ENCODE measurements at regions not wholly inside any gene's neighbourhood (a gene's known extent, or its start where the extent isn't known, plus 50 kb on each side); places are given as distances from the start of the nearest gene placed in this dataset.
"Not testable (repeated sequence)": the region's sequence is repeated elsewhere in the genome, so short reads cannot be mapped to it uniquely, and the experiment has no call there.

- DNase-seq, result no peak
Observed at GRCh38 chr1:194358208-194358581, 1171.8 kb upstream of the B3GALT2 start.

DNA sequence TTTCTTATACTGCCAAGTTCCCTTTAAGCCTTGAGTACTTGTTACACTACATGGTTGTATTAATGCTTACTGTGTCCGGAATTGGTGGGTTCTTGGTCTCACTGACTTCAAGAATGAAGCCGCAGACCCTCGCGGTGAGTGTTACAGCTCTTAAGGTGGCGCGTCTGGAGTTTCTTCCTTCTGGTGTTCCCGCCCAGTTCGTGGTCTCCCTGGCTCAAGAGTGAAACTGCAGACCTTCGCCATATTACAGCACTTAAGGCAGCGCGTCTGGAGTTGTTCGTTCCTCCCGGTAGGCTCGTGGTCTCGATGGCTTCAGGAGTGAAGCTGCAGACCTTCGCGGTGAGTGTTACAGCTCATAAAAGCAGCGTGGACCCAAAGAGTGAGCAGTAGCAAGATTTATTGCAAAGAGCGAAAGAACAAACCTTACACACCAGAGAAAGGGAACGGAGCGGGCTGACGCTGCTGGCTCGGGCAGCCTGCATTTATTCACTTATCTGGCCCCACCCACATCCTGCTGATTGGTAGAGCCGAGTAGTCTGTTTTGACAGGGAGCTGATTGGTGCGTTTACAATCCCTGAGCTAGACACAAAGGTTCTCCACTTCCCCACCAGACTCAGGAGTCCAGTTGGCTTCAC is 1171.3 kb upstream of the B3GALT2 start:
- DNase-seq, result not testable (repeated sequence)

DNA sequence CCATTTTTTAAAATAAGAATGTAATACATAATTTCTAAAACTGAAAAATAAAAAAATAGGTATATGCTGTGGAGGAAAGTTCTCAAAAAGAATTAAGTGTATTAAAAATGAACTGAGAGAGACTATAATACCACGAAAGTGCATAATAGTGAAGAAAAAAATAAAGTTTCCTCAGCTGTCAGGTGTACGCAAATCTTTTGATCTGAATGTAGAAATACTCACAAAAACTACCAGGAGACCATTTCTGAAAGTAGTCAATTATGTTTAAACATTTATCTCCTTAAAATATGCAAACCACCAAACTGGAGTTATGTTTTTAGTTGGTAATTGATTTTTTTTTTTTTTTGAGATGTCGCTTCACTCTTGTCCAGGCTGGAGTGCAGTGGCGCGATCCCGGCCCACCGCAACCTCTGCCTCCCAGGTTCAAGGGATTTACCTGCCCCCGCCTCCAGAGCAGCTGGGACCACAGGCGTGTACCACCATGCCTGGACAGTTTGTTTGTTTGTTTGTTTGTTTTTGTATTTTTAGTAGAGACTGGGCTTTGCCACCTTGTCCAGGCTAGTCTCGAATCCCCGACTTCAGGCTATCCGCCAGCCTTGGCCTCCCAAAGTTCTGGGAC is 1169.2 kb upstream of the B3GALT2 start:
- no peak for DNase-seq

DNA sequence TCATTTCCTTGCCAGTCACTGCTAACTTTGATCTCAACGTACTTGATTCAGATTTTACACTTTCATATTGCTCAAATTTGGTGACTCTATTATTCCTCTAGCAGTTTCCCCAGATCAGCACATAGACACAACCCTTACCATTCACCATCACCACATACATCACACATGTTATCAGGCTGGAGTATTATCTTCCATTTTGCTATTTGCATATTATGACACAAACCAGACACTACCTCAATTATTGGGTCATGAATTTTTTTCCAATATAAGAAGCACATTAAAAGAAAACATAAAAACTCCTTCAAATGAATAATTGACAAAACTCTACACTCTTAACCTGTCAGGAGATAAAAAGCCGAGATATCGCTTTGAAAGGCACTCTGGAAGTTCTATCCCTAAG is 1166.7 kb upstream of the B3GALT2 start:
- no peak for DNase-seq

GRCh38 chr1:194347200-194347599 is 1160.8 kb upstream of the B3GALT2 start:
- no peak for DNase-seq

GRCh38 chr1:194342484-194343262 is 1156.3 kb upstream of the B3GALT2 start:
- no peak for DNase-seq

DNA sequence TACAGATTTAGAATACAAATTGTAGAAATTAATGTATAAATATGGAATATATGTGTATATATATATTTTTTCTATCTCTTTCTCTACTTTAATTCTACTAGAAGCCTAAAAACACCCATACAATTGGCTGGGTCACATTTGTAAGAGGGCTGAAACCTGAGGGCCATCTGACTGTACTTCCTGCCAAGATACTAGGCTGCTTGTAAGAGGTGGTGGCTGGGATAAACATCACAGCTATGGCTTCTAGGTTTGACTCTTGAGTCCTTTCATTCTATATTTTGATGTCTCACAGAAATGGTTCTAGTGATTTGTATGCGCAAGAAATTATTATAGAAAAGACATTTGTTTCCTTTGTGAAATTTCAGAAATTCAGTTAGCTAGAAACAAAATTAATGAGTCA is 1155.2 kb upstream of the B3GALT2 start:
- DNase-seq, result no peak

DNA sequence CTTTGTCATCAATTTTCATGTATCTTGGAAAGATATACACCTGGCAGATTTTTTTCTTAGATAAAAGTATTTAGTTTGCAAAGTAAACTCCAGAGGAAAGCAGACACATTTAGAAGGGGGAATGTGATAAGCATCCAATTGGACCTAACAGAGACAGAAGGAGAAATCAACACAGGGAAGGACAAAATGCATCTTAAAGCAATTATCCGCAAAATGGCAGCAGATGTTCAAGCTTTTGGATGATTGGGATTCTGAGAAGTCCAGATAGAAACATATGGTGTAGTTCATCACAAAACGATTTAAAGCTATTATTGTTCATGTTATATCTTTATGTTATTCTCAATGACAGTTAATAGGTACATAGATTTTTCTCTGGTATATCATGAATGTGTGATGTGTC is 1153.1 kb upstream of the B3GALT2 start:
- no peak for DNase-seq

- DNase-seq, result no peak
Observed at GRCh38 chr1:194338241-194338948, 1152.0 kb upstream of the B3GALT2 start.

DNA sequence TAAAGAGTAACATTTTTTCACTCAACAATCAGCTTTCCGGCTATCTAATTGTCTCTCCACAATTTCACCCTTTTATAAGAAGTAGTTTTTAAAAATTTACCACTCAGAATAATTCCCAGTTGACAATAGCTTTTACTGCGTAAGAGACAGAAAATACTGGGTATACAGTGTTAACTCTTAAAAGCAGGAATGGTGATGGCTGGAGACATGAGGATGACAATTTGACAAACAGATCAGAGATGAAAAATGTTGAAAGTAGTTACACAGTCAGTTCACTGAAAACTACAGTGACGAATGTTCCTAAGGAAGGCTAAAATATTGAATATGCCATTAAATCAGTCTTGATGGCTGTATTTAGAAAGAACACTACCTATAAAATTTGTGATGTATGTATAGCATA is 1146.8 kb upstream of the B3GALT2 start:
- no peak for DNase-seq

GRCh38 chr1:194331758-194332157 is 1145.3 kb upstream of the B3GALT2 start:
- no peak for DNase-seq

- no peak for DNase-seq
Observed at GRCh38 chr1:194322751-194323150, 1136.3 kb upstream of the B3GALT2 start.

DNA sequence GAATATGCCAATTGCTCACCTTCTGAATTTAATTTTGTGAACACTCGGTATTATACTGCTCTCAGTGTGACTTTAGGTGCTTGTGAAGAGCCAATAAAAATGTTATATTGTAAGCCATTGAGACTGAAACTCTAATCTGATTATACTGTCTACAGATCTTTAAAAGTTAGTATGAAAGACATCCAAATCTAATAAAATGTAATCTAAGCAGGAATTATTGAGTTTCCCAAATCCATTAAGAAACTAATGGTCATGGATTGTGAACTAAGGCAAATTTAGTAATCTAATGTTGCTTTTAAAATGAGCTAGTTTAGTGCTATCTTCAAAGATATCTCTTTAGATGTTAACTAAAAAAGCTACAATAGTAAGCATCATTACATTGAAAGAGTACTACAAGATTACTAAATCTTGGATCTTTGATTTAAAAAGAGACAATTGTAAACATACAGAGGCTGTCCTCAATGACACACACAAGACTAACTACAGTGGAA is 1132.4 kb upstream of the B3GALT2 start:
- DNase-seq, result no peak

DNA sequence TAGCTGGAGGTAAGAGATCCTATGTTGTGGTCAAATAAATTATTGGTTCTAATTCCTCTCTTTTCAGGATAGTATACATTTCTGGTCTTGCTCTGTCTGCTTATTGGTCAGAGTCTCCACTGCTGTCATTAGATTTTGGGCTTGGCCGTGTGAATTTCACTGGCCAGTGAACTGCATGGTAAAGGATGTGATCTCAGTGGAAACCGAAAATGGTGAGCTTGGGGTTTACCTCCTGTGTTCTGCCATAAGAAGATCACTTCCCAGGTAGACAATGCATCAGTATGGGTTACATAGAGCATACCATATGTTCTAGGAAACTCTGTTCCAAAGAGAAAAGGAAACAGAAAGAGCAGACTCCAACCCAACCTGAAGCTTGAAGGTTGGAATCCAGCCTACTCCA is 1123.3 kb upstream of the B3GALT2 start:
- DNase-seq, result no peak

GRCh38 chr1:194309269-194309668 is 1122.9 kb upstream of the B3GALT2 start:
- no peak for DNase-seq

GRCh38 chr1:194300776-194301175 is 1114.4 kb upstream of the B3GALT2 start:
- no peak for DNase-seq

DNA sequence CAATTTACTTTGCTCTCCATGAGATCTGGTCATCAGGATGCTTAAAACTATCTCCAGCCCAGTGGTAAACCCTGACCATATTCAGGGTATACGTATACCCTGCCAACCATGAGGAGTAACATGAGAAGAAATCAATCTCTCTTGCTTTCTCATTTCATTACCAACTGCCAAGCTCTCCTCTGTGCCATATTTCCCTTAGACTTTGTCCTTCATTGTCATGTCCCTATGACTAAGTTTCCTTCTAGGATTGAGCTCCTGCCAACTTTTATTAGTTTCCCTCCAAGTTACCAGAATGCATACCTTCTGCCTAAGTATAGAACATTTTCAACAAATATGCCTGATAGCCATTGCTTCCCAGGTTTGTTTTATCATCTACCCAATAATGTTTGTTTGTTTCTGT is 1113.9 kb upstream of the B3GALT2 start:
- DNase-seq, result no peak

GRCh38 chr1:194298007-194298598 is 1111.7 kb upstream of the B3GALT2 start:
- no peak for DNase-seq

DNA sequence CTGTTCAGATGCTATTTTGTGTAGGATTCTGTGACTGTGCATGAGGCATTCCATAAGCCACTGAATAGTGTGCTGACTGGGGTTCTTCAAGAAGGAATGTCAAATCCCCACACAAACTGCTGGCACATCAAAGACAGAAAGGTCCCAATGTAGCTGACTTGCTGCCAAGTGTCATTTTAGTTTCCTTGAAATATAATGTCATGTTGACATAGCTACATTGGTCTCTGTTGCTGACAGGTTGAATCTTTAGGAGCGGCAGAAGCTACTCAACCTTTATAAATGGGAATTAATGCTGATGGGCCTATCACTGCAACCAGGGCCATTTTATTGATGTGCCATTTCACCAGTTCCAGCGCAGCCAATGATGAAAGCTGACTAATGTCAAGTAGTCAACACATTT is 1110.7 kb upstream of the B3GALT2 start:
- no peak for DNase-seq

GRCh38 chr1:194296201-194296600 is 1109.8 kb upstream of the B3GALT2 start:
- DNase-seq, result no peak

DNA sequence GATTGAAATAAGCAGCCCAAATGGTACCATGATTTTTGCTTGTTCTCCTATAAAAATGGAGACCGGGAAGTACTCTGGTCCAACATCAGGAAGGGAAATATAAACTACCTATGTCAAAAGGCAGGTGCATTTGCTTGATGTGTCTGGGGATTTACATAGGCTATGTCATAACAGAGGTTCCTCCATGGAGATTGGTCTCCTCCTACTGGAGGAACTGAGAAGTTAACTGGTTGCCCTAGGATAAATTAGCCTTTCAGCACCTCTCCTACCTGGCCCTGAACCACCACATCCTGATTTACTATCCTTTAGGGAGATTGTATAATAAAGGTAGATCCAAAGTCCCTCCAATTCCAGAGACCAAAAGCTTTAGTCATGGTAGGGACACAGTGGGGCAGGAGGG is 1109.3 kb upstream of the B3GALT2 start:
- DNase-seq, result no peak

- DNase-seq, result no peak
Observed at GRCh38 chr1:194293851-194294405, 1107.5 kb upstream of the B3GALT2 start.

- no peak for DNase-seq
Observed at GRCh38 chr1:194292966-194293365, 1106.6 kb upstream of the B3GALT2 start.

All from activated naive CD4-positive, alpha-beta T cell treated with Interleukin-2 at 50 U/mL for 16 hours (primary cell).